Omental fat pad (tissue), 3 donors: ENCODE measurements at regions not wholly inside any gene's neighbourhood (a gene's known extent, or its start where the extent isn't known, plus 50 kb on each side); places are given as distances from the start of the nearest gene placed in this dataset.
"Not testable (repeated sequence)": the region's sequence is repeated elsewhere in the genome, so short reads cannot be mapped to it uniquely, and the experiment has no call there.

Experiments used
- ATAC-seq: fragments of 150-250 bp; one replicate; pipeline ENCODE4 v1.9.1; 2016; ENCODE audit warnings: mild to moderate bottlenecking, moderate library complexity; ENCODE audit not compliant: low FRiP score
- DNase-seq: peaks from one replicate; pipeline ENCODE4 v3.0.0-alpha.2; 2019; ENCODE audit warnings: low spot score
- CTCF ChIP-seq, 3 donors: fragments of 450-650 bp; IDR thresholded peaks; one replicate each; pipeline ENCODE4 v1.5.1; 2016 to 2017; ENCODE audit warnings: antibody characterized with exemption in 3 of 3, mild to moderate bottlenecking in 3 of 3, moderate library complexity in 2 of 3

- DNase-seq (no peak), ATAC-seq (no peak)
- TF ChIP-seq CTCF (IDR thresholded peaks at IDR 0.05): no peak
These were observed 266.0 kb upstream of the STXBP5 start for GRCh38 chr6:146938266-146938665.

- not testable (repeated sequence) for ATAC-seq, DNase-seq
These were observed 264.8 kb upstream of the STXBP5 start for GRCh38 chr6:146939456-146939855.

- DNase-seq (no peak), ATAC-seq (no peak)
- no peak for TF ChIP-seq CTCF (IDR thresholded peaks at IDR 0.05)
These were observed 260.6 kb upstream of the STXBP5 start for GRCh38 chr6:146943664-146944063.

- ATAC-seq: no peak
- no peak for DNase-seq
- no peak for TF ChIP-seq CTCF (IDR thresholded peaks at IDR 0.05)
These were observed 260.1 kb upstream of the STXBP5 start for GRCh38 chr6:146944077-146944476.

- no peak for DNase-seq
- ATAC-seq: no peak
- no peak for TF ChIP-seq CTCF (IDR thresholded peaks at IDR 0.05)
These were observed 259.4 kb upstream of the STXBP5 start for GRCh38 chr6:146944809-146945208.

- DNase-seq (no peak), ATAC-seq (no peak)
- no peak for TF ChIP-seq CTCF (IDR thresholded peaks at IDR 0.05)
These were observed 257.7 kb upstream of the STXBP5 start for GRCh38 chr6:146946559-146946958.

GRCh38 chr6:146948790-146949342 is 255.4 kb upstream of the STXBP5 start:
- no peak for DNase-seq
- no peak for TF ChIP-seq CTCF (IDR thresholded peaks at IDR 0.05)
- ATAC-seq: no peak

- no peak for TF ChIP-seq CTCF (IDR thresholded peaks at IDR 0.05)
- DNase-seq: no peak
- no peak for ATAC-seq
These were observed 254.8 kb upstream of the STXBP5 start for GRCh38 chr6:146949425-146949824.
